ENCODE measurements at regions not wholly inside any gene's neighbourhood (a gene's known extent, or its start where the extent isn't known, plus 50 kb on each side); places are given as distances from the start of the nearest gene placed in this dataset.

- no peak for TF ChIP-seq POLR2A (IDR thresholded peaks at IDR 0.05)
- no peak for TF ChIP-seq CTCF (IDR thresholded peaks at IDR 0.05)
Observed at GRCh38 chrX:14347523-14347922, 181.8 kb upstream of the GLRA2 start.
